ENCODE measurements at regions not wholly inside any gene's neighbourhood (a gene's known extent, or its start where the extent isn't known, plus 50 kb on each side); places are given as distances from the start of the nearest gene placed in this dataset.

DNA sequence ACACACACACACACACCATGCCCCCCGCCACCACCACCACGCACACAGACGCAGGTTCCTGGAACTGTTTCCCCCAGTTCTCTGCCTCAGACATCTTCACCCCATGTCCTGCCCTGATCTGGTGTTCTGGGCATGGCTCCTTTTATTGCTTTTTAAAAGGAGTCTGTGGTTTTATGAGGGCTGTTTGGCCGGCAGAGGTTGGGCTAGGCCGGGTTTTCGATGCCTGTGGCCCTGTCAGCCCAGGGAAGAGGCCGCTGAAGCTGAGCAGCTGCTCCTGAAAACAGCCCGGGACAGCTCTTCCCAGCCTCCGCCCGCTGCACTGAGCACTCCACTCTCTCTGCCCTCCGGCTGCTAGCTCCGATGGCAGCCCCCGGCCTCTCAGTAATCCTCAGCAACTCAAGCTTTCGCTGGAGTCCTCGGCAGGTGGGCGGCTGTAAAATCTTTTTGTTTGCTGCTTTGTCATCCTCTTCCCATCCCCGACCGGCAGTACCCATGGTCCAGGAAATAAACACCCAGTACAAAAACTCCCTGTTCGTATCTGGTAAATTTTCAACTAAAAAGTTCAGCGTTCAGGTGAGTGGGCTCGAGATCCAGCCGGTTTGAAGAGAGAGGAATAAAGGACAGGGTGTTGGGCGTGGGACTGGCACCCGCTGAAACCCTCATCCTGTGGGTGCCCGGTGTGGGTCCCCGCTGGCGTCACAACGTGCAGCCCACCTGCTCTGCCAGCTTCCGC is 103.0 kb upstream of the ERCC6L2 start (continued):
- TF ChIP-seq, protein P1, sequence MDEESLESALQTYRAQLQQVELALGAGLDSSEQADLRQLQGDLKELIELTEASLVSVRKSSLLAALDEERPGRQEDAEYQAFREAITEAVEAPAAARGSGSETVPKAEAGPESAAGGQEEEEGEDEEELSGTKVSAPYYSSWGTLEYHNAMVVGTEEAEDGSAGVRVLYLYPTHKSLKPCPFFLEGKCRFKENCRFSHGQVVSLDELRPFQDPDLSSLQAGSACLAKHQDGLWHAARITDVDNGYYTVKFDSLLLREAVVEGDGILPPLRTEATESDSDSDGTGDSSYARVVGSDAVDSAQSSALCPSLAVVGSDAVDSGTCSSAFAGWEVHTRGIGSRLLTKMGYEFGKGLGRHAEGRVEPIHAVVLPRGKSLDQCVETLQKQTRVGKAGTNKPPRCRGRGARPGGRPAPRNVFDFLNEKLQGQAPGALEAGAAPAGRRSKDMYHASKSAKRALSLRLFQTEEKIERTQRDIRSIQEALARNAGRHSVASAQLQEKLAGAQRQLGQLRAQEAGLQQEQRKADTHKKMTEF (CRISPR knock-in tag; IDR thresholded peaks at IDR 0.05): peak; percentile 41; the same call in 1 of the 2 replicates
- TF ChIP-seq ZNF431 (CRISPR knock-in tag; IDR thresholded peaks at IDR 0.05; ENCODE audit: borderline replicate concordance, low read depth) (no peak), FOXA3 (CRISPR knock-in tag; IDR thresholded peaks at IDR 0.05) (peak; percentile 45; the same call in 1 of the 2 replicates), GABPA (IDR thresholded peaks at IDR 0.05; ENCODE audit: low read depth, low read length) (no peak), GABPA (CRISPR knock-in tag; IDR thresholded peaks at IDR 0.05; ENCODE audit: low read depth) (no peak), RFXAP (CRISPR knock-in tag; IDR thresholded peaks at IDR 0.05; ENCODE audit: borderline replicate concordance) (peak; percentile 50; the same call in 1 of the 2 replicates), REL (CRISPR knock-in tag; conservative IDR thresholded peaks at IDR 0.05) (no peak), ZNF788 (CRISPR knock-in tag; IDR thresholded peaks at IDR 0.05; ENCODE audit: borderline replicate concordance) (no peak; the same call in 1 of the 2 replicates), ZNF546 (CRISPR knock-in tag; conservative IDR thresholded peaks at IDR 0.05) (no peak), NR2C2 (CRISPR knock-in tag; IDR thresholded peaks at IDR 0.05; ENCODE audit: borderline replicate concordance) (peak; percentile 5; the same call in 1 of the 2 replicates), RARG (CRISPR knock-in tag; IDR thresholded peaks at IDR 0.05; ENCODE audit: low read depth) (no peak), SIN3A (IDR thresholded peaks at IDR 0.05; ENCODE audit: borderline replicate concordance, low read depth, low read length) (peak; percentile 60; the same call in 1 of the 2 replicates), RXRA (CRISPR knock-in tag; IDR thresholded peaks at IDR 0.05) (0 out of 2 replicates have a peak, but pooled peaks have one; percentile 34), MED1 (CRISPR knock-in tag; IDR thresholded peaks at IDR 0.05) (peak; percentile 70; the same call in 1 of the 2 replicates), ZNF761 (CRISPR knock-in tag; conservative IDR thresholded peaks at IDR 0.05) (0 out of 2 replicates have a peak, but pooled peaks have one; percentile 45)
- TF ChIP-seq, protein P2, sequence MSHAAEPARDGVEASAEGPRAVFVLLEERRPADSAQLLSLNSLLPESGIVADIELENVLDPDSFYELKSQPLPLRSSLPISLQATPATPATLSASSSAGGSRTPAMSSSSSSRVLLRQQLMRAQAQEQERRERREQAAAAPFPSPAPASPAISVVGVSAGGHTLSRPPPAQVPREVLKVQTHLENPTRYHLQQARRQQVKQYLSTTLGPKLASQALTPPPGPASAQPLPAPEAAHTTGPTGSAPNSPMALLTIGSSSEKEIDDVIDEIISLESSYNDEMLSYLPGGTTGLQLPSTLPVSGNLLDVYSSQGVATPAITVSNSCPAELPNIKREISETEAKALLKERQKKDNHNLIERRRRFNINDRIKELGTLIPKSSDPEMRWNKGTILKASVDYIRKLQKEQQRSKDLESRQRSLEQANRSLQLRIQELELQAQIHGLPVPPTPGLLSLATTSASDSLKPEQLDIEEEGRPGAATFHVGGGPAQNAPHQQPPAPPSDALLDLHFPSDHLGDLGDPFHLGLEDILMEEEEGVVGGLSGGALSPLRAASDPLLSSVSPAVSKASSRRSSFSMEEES (CRISPR knock-in tag; IDR thresholded peaks at IDR 0.05): no peak
- TF ChIP-seq, protein P3, sequence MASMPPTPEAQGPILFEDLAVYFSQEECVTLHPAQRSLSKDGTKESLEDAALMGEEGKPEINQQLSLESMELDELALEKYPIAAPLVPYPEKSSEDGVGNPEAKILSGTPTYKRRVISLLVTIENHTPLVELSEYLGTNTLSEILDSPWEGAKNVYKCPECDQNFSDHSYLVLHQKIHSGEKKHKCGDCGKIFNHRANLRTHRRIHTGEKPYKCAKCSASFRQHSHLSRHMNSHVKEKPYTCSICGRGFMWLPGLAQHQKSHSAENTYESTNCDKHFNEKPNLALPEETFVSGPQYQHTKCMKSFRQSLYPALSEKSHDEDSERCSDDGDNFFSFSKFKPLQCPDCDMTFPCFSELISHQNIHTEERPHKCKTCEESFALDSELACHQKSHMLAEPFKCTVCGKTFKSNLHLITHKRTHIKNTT (CRISPR knock-in tag; IDR thresholded peaks at IDR 0.05): no peak
- TF ChIP-seq, protein P4, sequence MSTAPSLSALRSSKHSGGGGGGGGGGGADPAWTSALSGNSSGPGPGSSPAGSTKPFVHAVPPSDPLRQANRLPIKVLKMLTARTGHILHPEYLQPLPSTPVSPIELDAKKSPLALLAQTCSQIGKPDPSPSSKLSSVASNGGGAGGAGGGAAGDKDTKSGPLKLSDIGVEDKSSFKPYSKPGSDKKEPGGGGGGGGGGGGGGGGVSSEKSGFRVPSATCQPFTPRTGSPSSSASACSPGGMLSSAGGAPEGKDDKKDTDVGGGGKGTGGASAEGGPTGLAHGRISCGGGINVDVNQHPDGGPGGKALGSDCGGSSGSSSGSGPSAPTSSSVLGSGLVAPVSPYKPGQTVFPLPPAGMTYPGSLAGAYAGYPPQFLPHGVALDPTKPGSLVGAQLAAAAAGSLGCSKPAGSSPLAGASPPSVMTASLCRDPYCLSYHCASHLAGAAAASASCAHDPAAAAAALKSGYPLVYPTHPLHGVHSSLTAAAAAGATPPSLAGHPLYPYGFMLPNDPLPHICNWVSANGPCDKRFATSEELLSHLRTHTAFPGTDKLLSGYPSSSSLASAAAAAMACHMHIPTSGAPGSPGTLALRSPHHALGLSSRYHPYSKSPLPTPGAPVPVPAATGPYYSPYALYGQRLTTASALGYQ (CRISPR knock-in tag; IDR thresholded peaks at IDR 0.05): peak; percentile 62; the same call in 1 of the 2 replicates
- TF ChIP-seq, protein P5, sequence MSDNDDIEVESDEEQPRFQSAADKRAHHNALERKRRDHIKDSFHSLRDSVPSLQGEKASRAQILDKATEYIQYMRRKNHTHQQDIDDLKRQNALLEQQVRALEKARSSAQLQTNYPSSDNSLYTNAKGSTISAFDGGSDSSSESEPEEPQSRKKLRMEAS (IDR thresholded peaks at IDR 0.05): peak; percentile 42; the same call in 1 of the 2 replicates
- TF ChIP-seq, protein P6, sequence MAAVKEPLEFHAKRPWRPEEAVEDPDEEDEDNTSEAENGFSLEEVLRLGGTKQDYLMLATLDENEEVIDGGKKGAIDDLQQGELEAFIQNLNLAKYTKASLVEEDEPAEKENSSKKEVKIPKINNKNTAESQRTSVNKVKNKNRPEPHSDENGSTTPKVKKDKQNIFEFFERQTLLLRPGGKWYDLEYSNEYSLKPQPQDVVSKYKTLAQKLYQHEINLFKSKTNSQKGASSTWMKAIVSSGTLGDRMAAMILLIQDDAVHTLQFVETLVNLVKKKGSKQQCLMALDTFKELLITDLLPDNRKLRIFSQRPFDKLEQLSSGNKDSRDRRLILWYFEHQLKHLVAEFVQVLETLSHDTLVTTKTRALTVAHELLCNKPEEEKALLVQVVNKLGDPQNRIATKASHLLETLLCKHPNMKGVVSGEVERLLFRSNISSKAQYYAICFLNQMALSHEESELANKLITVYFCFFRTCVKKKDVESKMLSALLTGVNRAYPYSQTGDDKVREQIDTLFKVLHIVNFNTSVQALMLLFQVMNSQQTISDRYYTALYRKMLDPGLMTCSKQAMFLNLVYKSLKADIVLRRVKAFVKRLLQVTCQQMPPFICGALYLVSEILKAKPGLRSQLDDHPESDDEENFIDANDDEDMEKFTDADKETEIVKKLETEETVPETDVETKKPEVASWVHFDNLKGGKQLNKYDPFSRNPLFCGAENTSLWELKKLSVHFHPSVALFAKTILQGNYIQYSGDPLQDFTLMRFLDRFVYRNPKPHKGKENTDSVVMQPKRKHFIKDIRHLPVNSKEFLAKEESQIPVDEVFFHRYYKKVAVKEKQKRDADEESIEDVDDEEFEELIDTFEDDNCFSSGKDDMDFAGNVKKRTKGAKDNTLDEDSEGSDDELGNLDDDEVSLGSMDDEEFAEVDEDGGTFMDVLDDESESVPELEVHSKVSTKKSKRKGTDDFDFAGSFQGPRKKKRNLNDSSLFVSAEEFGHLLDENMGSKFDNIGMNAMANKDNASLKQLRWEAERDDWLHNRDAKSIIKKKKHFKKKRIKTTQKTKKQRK (IDR thresholded peaks at IDR 0.05; ENCODE audit: low read length): no peak

Measured in HepG2 (cell line).